ENCODE measurements at regions not wholly inside any gene's neighbourhood (a gene's known extent, or its start where the extent isn't known, plus 50 kb on each side); places are given as distances from the start of the nearest gene placed in this dataset.

GRCh38 chr6:169378620-169379381 lies 125.2 kb upstream of the THBS2 start:
- no peak for TF ChIP-seq CEBPB (IDR thresholded peaks at IDR 0.05)
- no peak for TF ChIP-seq EP300 (IDR thresholded peaks at IDR 0.05; ENCODE audit: borderline replicate concordance)
- no peak for TF ChIP-seq TEAD4 (IDR thresholded peaks at IDR 0.05)
- TF ChIP-seq TCF12 (IDR thresholded peaks at IDR 0.05; ENCODE audit: low read depth), result no peak
- TF ChIP-seq YY1 (IDR thresholded peaks at IDR 0.05; ENCODE audit: low read depth), result no peak
- TF ChIP-seq ZBTB7A (IDR thresholded peaks at IDR 0.05; ENCODE audit: low read depth), result no peak
- no peak for TF ChIP-seq TAF1 (IDR thresholded peaks at IDR 0.05; ENCODE audit: low read depth)
- no peak for TF ChIP-seq CREB1 (IDR thresholded peaks at IDR 0.05; ENCODE audit: low read depth)
- TF ChIP-seq NFIC (IDR thresholded peaks at IDR 0.05), result no peak
- TF ChIP-seq FOXM1 (IDR thresholded peaks at IDR 0.05; ENCODE audit: borderline replicate concordance, low read depth), result no peak
- no peak for TF ChIP-seq REST (IDR thresholded peaks at IDR 0.05; ENCODE audit: low read depth)
- no peak for TF ChIP-seq RAD21 (IDR thresholded peaks at IDR 0.05; ENCODE audit: low read depth)
